ENCODE measurements at regions not wholly inside any gene's neighbourhood (a gene's known extent, or its start where the extent isn't known, plus 50 kb on each side); places are given as distances from the start of the nearest gene placed in this dataset.

- DNase-seq (ENCODE audit: low spot score), result no peak
Measured at GRCh38 chr2:111219285-111219684, 98.6 kb downstream of the BCL2L11 start.

DNA sequence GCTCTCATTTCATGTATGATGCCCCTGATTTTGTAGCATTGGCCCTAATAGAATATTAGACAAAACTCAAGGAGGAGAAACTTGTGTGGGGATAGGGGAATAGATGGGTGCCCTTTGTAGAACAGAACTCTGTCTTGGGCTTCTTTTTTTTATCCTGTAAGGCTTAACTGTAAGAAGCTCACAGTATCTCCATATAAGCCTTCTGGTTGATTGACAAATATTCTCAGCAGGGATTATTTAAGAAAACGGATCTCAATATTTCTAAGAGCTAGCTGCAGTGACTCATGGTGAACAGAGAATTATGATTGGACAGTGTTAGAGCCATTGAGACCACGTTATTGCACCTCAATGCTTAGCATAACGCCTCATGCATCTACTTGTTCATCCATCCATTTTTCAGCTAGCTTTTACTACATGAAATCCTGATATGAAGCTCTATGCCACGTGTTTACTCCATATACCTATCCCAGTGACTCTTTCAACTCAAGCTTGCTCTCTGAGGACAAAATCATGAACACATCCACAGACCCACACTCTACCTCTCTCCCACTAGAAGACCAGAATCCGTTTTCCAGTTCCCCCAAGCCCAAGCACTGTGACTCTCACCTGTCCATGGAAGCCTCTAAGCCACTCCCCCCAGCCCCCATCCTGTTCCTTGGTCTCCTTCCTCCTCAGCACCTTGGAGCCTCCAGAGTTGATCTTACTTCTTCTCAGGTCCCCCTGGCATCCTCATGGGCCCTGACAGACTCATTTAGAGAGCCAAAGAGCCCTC lies 99.2 kb downstream of the BCL2L11 start:
- DNase-seq (ENCODE audit: low spot score), result no peak

DNA sequence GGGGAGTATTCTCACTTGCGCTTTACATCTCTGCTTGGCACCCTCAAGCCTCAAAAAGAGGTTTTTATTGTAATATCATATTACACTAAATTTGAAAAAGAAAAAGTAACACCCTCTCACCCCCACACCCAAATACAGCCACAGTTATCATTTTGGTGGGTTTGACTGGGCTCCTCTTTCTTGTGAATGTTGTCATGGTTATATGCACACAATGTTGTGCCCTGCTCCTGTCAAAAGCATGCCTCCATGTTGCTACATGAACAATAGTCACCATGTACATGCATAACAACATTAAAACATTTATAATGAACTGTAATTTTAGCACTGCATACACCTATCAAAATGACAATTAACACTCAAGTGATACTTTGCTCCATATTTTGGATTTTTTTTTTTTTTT lies 100.2 kb downstream of the BCL2L11 start:
- DNase-seq (ENCODE audit: low spot score), result no peak

DNA sequence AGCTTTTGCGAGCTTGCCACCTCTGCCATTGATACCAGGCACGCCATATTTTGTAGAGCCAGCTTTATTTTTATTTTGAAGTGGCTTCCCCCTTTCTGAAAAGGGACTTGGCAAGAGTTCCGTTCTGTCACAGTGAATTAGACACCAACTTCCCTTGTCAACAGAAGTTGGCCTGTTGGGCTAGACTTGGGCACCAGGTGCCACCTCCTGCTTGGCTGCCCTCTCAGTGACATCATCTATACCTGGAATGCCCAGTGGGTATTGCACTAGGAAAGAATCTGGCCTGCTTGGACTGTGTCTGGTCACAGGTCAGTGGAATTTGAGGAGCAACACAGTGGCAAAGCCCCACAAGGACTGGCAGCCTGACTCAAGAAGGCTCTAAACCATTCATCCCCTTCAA lies 101.0 kb downstream of the BCL2L11 start:
- no peak for DNase-seq (ENCODE audit: low spot score)

- no peak for DNase-seq (ENCODE audit: low spot score)
Measured at GRCh38 chr2:111222204-111222866, 101.6 kb downstream of the BCL2L11 start.

DNA sequence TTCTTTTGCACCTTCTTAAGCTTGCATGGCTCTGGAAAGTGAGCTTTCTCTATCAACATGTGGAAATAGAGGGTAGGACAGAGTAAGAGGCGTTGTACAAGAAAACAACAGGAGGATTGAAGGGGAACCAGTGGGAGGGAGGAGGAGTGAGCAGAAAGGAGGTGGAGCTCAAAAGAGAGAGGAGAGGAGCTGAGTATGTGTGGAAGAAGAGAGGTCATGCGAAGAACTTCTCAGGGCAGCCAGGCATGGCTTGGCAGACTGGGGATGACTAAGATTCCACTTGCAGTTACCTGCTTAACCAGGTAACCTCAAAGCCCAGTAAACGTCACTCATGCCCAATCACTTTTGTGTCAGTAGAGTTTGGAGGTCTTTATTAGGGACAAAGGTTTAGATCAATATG lies 105.1 kb downstream of the BCL2L11 start:
- DNase-seq (ENCODE audit: low spot score), result no peak

DNA sequence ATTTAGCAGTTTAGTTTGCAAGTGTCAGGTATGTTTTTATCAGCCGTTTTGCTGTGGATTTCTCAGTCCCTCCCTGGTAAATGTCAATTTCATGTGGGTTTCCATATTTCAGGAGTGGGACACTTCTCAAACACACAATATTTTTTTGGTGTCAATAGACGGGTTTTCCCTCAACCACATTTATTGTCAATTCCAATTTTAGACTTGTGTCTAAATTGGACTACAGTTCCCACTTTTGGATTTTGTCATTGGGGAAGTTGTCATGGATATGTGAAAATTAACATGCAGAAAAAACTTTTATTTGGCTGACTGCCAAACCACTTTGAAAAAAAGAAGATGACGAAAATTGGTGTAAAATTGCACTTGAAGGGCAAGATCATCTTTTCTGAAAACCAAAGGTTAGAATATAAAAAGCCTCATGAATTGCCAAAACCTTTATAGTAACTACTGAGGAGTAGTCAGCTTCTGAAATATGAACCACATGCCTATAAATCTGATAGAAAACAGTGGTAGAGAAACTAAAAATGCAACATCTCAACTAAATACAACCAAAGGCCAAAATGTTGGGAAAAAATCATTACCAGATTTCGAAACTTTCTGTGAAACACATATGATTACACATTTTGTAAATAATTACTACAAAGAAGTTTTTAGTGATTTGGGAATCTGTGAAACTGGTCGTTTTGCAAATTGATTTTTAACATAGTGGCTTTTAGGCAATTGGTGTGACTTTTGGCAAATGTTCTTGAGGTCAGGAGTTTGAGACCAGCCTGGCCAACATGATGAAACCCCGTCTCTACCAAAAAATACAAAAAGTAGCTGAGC lies 106.4 kb downstream of the BCL2L11 start:
- DNase-seq (ENCODE audit: low spot score), result no peak

GRCh38 chr2:111227716-111228141 lies 107.0 kb downstream of the BCL2L11 start:
- no peak for DNase-seq (ENCODE audit: low spot score)

DNA sequence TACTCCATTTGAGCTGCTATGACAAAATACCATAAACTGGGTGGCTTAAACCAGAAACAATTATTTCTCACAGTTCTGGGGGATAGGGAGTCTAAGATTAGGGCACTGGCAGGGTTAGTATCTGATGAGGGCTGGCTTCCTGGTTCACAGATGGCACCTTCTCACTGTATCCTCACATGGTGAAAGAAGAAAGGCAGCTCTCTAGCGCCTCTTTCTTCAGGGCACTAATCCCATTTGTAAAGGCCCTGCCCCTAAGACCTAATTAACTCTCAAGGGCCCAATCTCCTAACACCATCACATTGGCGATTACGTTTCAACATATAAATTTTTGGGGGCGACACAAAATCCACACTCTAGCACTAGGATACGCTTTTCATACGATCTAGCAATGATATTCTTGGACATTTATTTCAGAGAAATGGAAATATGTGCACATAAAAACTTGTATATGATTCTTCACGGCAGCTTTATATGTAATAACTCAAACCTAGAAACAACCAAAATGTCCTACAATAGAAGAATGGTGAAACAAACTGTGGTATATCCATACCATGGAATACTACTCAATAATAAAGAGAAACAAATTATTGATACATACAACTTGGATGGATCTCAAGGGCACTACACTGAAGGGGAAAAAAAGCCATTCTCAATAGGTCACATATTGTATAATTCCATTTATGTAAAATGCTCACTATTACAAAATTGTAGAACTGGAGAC lies 111.0 kb downstream of the BCL2L11 start:
- DNase-seq (ENCODE audit: low spot score), result no peak

DNA sequence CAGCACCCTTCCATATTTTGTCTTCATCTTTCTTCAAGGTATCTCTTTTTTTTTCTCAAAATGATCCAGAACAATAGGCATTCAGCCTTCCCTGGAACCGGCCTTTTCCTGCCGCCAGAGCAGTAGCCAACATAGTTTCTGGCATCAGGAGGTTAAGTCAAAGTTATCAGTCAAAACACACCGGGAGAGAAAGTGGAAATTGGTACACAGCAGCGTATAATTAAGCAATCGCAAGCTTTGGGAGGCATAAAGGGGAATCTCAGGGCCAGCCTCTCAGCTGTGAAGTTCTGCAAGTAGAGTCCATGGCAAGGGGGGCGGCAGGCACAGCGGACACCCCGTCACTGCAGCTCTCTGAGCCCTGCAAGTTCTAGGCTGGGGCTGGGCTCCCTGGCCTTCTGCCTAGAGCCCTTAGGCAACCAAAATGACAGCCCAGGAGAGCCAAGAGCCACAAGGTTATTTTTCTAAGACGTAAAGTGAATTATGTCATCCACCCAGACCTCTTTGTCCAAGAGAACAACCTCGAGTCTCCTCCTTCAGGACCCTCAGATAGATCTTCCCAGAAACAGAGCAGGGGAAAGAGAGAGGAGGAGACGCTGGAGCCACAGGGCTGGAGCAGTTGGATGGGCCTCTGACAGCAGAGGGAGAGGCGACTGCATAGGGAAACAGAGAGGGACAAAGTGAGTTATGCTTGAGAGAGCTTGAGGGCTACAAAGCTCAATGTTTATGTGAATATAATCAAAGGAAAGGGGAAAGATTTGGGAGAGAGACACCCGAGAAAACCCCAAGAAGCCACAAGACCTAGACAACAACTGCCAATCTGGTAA lies 114.7 kb downstream of the BCL2L11 start:
- DNase-seq (ENCODE audit: low spot score), result no peak

DNA sequence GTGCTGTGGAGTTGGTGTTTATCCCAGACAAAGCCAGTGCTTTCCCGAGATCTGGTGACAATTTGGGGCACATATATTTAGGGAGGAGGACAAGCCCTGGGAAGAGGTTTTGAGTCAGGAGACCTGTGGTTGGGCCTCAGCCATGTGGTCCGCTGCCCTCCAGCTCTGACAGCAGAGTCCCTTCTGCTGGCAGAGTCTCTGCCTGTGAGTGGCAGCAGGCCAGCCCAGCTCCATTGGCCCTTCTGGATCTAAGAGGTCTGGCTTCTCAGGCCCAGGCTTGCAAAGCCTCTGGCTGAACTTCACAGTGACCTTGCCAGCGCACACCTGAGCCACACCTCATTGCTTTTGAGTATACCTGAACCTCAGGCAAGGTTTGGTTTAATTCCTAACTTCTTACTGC lies 115.3 kb downstream of the BCL2L11 start:
- DNase-seq (ENCODE audit: low spot score), result no peak

DNA sequence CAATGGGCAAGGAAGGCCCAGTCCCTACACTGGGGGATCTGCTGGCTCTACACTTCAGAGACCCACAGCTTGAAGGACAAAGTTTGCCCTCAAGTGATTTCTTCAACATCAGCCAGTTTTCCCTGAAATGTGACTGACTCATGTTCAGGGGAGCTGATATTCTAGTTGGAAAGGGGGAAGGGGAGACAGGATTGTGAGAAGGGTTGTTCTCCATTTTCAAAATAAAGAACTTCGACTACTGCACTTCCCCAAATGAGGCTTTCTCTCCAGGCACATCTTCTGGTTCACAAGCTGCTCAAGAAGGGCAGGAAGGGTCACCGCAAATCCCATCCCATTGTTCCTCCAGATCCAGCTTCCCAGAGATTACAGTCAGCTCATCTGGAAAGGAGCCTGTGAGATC lies 117.6 kb downstream of the BCL2L11 start:
- no peak for DNase-seq (ENCODE audit: low spot score)

DNA sequence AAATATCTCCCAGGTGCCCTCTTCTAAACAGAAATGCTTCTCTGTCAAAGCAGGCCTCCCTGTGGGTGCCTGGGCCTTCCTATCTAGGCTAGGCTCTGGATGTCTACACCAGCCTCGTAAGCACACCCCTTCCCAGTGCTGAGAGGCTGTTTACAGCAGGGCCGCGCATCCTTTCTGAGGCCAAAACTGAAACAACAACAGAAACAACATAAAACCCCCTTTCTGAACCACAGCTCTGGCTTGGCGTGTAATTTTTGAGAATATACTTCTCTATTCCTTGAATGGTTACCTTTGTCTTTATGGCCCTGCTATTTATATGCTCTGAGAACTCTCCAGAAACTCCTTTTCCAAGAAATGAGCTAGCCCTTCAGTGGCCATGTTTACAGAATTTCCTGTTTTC lies 118.4 kb downstream of the BCL2L11 start:
- DNase-seq (ENCODE audit: low spot score), result no peak

DNA sequence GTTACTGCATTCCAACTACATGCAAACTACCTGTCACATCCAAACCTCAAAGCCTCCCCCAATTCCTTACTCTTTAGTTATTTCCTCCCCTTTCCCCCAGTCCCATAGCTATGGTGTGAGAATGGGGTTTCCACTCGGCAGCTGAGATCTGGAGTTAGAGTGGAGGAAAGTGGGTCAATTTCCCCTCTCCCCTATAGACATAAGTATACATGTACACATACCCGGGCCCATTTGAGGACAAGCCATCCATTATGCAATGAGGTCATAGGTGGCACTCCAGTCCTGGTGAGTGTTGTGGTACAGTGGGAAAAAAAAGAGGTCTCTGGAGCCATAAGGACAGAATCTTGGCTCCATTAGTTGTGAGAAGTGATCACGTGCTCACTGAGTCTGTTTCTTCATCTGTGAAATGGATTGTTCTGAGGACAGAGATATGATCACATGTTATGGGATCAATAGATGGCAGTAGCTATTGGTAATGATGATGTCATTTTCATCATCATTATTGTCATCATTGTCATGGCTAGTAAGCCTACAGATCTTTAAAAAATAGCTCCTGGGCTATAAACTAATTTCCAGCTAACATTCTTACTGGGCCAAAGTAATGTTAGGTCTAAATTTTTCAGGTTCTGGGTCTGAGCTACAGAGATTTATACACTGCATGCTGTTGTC lies 119.0 kb downstream of the BCL2L11 start:
- no peak for DNase-seq (ENCODE audit: low spot score)

GRCh38 chr2:111243295-111243694 lies 122.6 kb downstream of the BCL2L11 start:
- no peak for DNase-seq (ENCODE audit: low spot score)

GRCh38 chr2:111244864-111245263 lies 124.2 kb downstream of the BCL2L11 start:
- no peak for DNase-seq (ENCODE audit: low spot score)

GRCh38 chr2:111246620-111247061 lies 125.9 kb downstream of the BCL2L11 start:
- no peak for DNase-seq (ENCODE audit: low spot score)

GRCh38 chr2:111247491-111247890 lies 126.8 kb downstream of the BCL2L11 start:
- DNase-seq (ENCODE audit: low spot score), result no peak

DNA sequence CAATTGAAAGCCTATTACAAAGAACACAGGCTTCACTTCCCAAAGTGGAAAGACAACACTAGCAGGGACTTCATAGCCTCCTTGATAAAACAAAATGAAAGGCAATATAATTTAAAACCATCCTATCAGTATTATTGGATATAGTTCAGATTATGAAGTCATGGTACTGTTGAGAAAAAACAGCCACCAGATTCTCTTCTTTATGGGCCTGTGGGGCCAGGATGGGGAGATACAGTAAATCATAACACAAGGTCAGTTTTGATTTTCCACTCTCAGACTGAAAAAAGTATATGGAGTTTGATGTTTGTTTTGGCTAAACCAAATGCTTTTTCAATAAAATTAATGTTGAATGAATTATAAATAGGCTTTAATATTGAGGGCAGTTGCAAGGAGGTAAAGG lies 129.1 kb downstream of the BCL2L11 start:
- no peak for DNase-seq (ENCODE audit: low spot score)

DNA sequence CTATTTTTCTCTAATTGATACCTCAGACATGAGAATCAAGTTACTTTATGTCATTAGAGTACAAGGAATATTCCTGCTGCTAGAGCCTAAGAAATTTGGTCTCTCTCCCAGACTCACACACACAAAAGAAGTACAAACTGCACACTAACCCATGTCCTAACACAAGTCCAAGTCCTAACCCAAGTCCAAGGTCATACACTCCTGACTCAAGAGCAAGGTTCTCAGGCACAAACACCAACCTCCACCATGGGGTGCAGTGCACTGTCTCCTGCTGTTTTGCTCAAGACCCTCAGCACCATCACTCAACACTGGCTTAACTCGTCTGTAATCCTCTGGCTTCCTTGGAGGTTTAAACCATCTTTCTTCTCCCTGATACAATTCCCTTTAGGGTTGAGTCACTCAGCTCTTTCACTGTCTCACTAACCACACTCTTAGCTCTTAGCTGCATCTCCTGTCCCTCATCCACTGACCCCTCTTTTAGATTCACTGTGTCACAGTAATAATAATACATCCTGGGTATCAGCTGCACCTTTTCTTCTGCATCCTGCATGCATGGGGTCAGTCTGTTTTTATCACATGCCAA lies 129.8 kb downstream of the BCL2L11 start:
- DNase-seq (ENCODE audit: low spot score), result no peak

Data from cerebellar cortex (tissue), 1 donor.